Lung (tissue), 11 donors: ENCODE measurements at regions not wholly inside any gene's neighbourhood (a gene's known extent, or its start where the extent isn't known, plus 50 kb on each side); places are given as distances from the start of the nearest gene placed in this dataset.

ENCODE experiments used
- ATAC-seq: fragments of 200-7000 bp; cut with Tn5 transposase; one replicate; pipeline ENCODE4 v1.9.1; 2020; ENCODE audit warnings: moderate number of reproducible peaks; ENCODE audit not compliant: insufficient read depth, low FRiP score
- DNase-seq, 3 donors: peaks; one replicate each; pipeline ENCODE4 v3.0.0-alpha.2; 2013 to 2017
- H3K27ac ChIP-seq, 2 donors: one replicate each; pipeline ENCODE4 v1.5.1; 2013; ENCODE audit warnings: mild to moderate bottlenecking in 2 of 2, moderate library complexity in 2 of 2, control low read depth in 1 of 2, inconsistent platforms in 1 of 2, low read depth in 1 of 2, low read length in 1 of 2
- H3K27me3 ChIP-seq, 3 donors: one replicate each; pipeline ENCODE4 v1.5.1; 2013; ENCODE audit warnings: low read length in 2 of 3; ENCODE audit not compliant: control insufficient read depth in 3 of 3, insufficient read depth in 3 of 3
- H3K36me3 ChIP-seq, 4 donors: one replicate each; pipeline ENCODE4 v1.5.1; 2013; ENCODE audit warnings: low read length in 4 of 4, mild to moderate bottlenecking in 1 of 4, moderate library complexity in 1 of 4; ENCODE audit not compliant: control insufficient read depth in 4 of 4, insufficient read depth in 4 of 4
- H3K4me1 ChIP-seq, 5 donors: one replicate each; pipeline ENCODE4 v1.5.1; 2013; ENCODE audit warnings: low read length in 5 of 5, mild to moderate bottlenecking in 2 of 5, moderate library complexity in 1 of 5; ENCODE audit not compliant: control insufficient read depth in 5 of 5, insufficient read depth in 5 of 5
- H3K4me3 ChIP-seq: one replicate; pipeline ENCODE4 v1.5.1; 2013; ENCODE audit warnings: mild to moderate bottlenecking, control low read depth, moderate library complexity
- H3K9ac ChIP-seq, 2 donors: one replicate each; pipeline ENCODE4 v1.5.1; 2013; ENCODE audit warnings: low read length in 2 of 2, control low read depth in 1 of 2; ENCODE audit not compliant: insufficient read depth in 1 of 2
- H3K9me3 ChIP-seq, 4 donors: one replicate each; pipeline ENCODE4 v1.5.1; 2013; ENCODE audit warnings: low read length in 3 of 4, mild to moderate bottlenecking in 1 of 4, moderate library complexity in 1 of 4; ENCODE audit not compliant: control insufficient read depth in 4 of 4, insufficient read depth in 3 of 4
- CTCF ChIP-seq: IDR thresholded peaks from 2 replicates; pipeline ENCODE4 v1.5.1; 2012; ENCODE audit warnings: mild to moderate bottlenecking; ENCODE audit errors: control extremely low read depth, extremely low read depth
- WGBS, 2 donors: extraction: QIAGEN DNeasy Blood & Tissue Kit; methylation state at CpG; one replicate each; pipeline ENCODE4 v1.1.7; 2013; 5-methylcytosine and 5-hydroxymethylcytosine counted together
- donor health status: control.
- donor health status: control.
- donor health status: Bipolar disorder and iron deficiency.
- donor health status: healthy.
- donor health status: DM: yes; HTN: yes; CAD: no.

DNA sequence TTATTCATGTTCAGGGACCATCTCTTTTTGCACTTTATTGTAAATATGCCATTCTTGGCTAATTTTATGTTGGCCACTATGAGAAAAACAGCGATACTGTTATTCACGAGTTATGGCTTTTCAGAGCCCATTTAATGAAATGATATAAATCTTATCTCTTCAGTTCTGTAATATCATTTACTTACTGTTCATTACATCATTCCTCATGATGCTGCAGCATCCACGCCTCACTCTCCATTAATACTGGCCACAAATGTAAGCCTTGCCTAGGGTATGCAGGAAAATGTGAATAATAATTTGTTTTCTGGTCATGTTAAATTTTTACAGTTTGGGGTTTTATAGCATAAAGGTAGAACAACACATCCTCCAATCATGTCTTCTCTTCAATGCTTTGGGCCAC, 639.6 kb downstream of the SMARCA1 start:
- Histone ChIP-seq H3K27ac (no peak overlapping the region), H3K9me3 (no peaks in the 10 kb centered on the region), H3K9ac (no peak overlapping the region), H3K27me3 (peaks cover 0 to 4% (median 0%) of the 10 kb centered on the region in 3 donors), H3K4me3 (no peak overlapping the region), H3K4me1 (no peaks in the 10 kb centered on the region), H3K36me3 (no peaks in the 10 kb centered on the region)
- ATAC-seq (no peak), DNase-seq (no peak)
- no peak for TF ChIP-seq CTCF
- 76 to 90% methylated on average over 3 of the region's 3 CpGs for WGBS, 2 donors

DNA sequence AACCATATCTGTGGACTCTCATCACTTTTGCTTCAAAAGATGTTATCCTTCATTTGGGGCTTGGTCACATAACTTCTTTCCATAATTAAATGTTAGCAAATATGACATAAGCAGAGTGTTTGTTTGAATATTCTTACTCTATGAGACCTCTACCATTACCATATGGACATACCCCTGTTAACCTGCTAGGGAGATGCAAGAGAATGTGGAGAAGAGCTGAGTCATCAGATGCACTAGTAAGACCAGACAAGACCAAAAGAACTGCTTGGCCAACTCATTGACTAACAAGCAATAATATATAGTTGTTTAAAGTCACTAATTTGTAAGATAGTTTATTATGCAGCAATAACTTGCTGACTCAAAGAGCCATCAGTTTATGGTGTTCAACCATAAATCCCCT, 652.9 kb downstream of the SMARCA1 start:
- DNase-seq (no peak), ATAC-seq (no peak)
- H3K4me3 ChIP-seq, result no peak overlapping the region
- TF ChIP-seq CTCF, result no peak
- no peaks in the 10 kb centered on the region for H3K36me3 ChIP-seq
- H3K9me3 ChIP-seq, result no peaks in the 10 kb centered on the region
- H3K27me3 ChIP-seq, result no peaks in the 10 kb centered on the region
- no peak overlapping the region for H3K27ac ChIP-seq
- no peak overlapping the region for H3K9ac ChIP-seq
- no peaks in the 10 kb centered on the region for H3K4me1 ChIP-seq

- Histone ChIP-seq H3K9ac (no peak overlapping the region), H3K4me1 (no peaks in the 10 kb centered on the region), H3K27ac (no peak overlapping the region), H3K36me3 (no peaks in the 10 kb centered on the region), H3K27me3 (no peaks in the 10 kb centered on the region), H3K4me3 (no peak overlapping the region), H3K9me3 (no peaks in the 10 kb centered on the region)
- no peak for TF ChIP-seq CTCF
- WGBS, 2 donors, result 74 to 84% methylated on average over 2 of the region's 2 CpGs
- ATAC-seq (no peak), DNase-seq (no peak)
Observed at GRCh38 chrX:128862557-128862956, 660.7 kb downstream of the SMARCA1 start.

DNA sequence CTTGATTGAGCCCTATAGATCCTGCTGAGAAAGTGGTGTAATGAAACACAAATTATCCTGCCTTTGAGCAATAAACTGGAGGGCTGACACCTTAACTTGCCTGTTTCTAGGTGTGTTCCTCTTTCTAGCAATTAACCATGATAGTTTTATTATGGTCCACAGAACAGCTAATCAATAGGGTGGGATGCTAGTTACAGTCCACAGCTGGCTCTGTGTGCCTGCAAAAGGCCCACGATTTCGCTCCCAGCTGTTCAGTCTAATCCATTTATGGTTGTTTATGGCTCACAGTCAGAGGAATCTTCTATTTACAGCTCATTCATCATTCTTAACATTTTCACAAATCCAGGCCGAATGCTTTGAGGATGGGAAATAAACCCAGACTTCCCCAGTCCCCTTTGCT, 674.9 kb downstream of the SMARCA1 start:
- Histone ChIP-seq H3K4me3 (no peak overlapping the region), H3K9me3 (peaks cover 0 to 4% (median 0%) of the 10 kb centered on the region in 4 donors), H3K9ac (no peak overlapping the region), H3K4me1 (no peaks in the 10 kb centered on the region), H3K27ac (no peak overlapping the region), H3K27me3 (no peaks in the 10 kb centered on the region), H3K36me3 (no peaks in the 10 kb centered on the region)
- no peak for DNase-seq
- ATAC-seq, result no peak
- TF ChIP-seq CTCF, result no peak
- 55 to 65% methylated on average over 3 of the region's 3 CpGs for WGBS, 2 donors
